ENCODE measurements at regions not wholly inside any gene's neighbourhood (a gene's known extent, or its start where the extent isn't known, plus 50 kb on each side); places are given as distances from the start of the nearest gene placed in this dataset.

DNA sequence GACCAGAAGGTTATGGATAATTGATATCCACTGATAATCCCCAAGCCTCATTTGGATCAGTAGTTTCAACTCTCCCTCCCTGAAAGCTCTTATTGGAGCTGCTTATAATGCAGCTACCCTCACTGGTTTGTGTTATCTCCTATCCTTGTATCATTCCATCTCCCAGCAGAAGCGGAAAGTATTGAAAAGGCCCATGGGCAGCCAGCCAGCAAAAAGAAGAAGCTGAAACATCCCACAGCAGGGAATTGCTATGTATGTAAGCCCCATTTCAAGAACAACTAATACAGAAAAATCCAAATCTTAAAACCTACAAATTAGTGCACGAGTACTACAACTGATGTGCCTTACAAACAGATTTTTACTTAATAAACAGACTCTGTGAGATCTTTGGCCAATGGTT, 269.0 kb upstream of the ECI2 start:
- no peak for FAIRE-seq
- no peak for DNase-seq (ENCODE audit: insufficient read length, low spot score)
- TF ChIP-seq, protein P1, sequence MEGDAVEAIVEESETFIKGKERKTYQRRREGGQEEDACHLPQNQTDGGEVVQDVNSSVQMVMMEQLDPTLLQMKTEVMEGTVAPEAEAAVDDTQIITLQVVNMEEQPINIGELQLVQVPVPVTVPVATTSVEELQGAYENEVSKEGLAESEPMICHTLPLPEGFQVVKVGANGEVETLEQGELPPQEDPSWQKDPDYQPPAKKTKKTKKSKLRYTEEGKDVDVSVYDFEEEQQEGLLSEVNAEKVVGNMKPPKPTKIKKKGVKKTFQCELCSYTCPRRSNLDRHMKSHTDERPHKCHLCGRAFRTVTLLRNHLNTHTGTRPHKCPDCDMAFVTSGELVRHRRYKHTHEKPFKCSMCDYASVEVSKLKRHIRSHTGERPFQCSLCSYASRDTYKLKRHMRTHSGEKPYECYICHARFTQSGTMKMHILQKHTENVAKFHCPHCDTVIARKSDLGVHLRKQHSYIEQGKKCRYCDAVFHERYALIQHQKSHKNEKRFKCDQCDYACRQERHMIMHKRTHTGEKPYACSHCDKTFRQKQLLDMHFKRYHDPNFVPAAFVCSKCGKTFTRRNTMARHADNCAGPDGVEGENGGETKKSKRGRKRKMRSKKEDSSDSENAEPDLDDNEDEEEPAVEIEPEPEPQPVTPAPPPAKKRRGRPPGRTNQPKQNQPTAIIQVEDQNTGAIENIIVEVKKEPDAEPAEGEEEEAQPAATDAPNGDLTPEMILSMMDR (IDR thresholded peaks at IDR 0.05; ENCODE audit: insufficient read depth, missing control alignments) = no peak

DNA sequence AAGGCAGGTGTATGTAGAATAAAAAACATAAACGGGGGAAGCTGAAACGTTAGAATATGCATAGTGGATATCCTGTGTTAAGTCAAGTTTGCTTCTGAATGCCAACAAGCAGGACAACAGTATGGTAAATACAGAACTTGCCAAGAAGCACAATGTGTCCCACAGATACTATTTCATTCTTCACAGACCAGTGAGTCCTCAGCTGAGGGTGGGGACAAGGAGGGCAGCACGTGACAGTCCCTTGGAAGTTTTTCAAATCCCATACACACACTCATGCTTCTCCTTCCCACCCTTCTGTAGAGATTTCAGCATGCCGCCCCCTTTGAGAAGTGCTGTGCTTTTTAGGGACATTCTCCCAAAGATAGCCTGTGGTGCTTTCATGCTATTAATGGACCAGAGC, 268.5 kb upstream of the ECI2 start:
- FAIRE-seq = no peak
- no peak for DNase-seq (ENCODE audit: insufficient read length, low spot score)
- TF ChIP-seq, protein P1 (IDR thresholded peaks at IDR 0.05; ENCODE audit: insufficient read depth, missing control alignments) = no peak

DNA sequence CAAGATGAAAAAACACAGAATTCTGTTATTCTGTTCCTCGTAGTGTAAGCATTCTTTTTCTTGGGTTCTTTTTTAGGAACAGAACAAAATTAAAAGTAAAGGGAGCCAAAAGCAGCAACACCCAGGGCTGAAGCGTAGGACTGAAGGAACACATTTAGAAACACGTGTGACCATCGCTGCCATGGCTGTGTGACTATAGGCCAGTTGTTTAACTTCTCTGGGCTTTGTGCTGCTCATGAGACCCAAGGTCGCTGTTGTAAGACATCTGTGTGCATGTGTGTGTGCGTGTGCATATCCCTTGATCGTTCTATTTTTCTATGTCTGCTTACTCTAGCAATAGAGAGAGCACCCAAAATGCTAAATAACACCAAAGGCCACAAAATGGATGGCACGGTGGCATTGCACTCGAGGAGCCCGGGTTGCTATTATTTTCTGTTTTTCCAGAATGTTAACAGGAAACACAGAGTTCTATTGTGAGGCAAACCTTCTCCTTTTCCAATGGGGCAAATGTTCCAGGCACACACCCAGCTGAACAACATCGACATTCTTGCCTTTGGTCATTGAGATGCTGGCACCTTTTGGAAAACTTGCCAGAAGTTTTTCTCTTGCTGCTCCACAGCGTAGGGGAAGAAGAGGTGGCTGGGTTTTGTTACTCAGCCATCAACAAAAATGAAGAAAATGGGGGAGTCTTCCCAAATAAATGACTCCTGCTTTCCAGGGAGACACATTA, 267.8 kb upstream of the ECI2 start:
- no peak for FAIRE-seq
- TF ChIP-seq, protein P1 (IDR thresholded peaks at IDR 0.05; ENCODE audit: insufficient read depth, missing control alignments) = no peak
- DNase-seq (ENCODE audit: insufficient read length, low spot score) = no peak

DNA sequence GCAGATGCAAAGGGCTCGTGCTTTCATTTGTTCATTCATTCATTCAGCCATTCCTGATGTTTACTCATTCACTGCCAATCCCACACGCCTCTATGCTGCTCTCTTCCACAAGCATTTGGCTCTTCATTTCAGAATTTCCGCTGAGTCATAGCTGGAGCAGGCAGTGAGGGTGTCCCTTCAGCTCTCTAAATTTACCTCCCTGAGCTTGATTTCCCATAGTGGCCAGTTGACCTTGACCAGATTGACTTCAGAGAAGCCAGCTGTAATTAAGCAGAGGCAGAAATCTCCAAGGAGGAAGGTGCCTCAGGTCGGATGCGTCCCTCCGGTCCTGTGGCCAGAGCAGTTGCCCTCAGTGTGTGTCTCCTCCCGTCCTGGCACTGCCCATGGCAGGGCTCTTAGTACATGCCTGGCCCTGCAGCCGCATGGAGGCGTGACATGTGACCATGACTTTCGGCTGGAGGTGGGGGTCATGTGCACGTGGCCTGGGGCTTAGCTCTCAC, 267.2 kb upstream of the ECI2 start:
- TF ChIP-seq, protein P1 (IDR thresholded peaks at IDR 0.05; ENCODE audit: insufficient read depth, missing control alignments) = no peak
- FAIRE-seq (no peak), DNase-seq (ENCODE audit: insufficient read length, low spot score) (no peak)

DNA sequence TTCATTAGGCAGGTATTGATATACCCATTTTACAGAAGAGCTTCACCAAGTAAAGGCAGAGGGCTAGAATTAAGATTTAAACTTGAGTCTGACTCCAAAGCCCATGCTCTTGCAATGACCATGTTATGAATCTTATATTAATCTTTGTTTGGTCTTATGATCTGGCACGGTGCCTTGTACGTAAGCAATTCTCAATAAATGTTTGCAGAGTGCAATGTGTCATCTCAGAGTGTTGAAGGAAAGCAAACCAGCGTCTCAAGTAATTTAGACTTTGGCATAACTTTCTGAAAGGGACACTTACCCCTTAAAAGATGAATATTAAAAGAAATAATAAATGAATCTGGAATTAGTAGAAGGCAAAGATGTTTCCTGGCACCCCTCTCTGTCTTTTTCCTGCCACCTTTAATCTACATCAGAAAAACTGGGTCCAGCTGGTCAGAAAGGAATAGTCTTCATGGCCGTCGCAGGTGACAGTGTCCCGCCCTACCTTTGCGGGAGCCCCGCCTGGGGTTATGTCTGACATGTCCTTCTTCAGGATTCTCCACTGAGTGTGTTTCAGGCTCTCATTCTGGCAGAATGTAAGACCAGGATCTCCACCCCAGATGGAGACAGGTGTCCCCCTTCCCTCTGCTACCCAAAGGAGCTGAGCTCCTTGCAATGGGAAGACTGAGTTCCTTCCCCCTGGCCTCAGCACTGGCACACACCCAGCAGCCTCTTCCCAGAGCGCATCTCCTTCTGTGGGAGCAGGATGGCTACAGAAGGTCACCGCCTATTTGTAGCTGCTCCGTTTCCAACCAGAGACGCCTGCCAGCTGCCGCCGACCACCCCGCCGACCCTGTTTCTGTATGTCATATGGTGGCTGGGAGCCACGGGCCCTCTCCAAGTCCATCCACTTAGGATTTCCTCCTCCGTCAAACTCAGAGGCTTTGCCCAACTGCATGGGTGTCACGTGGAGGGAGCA, 266.3 kb upstream of the ECI2 start:
- DNase-seq (ENCODE audit: insufficient read length, low spot score) (no peak), FAIRE-seq (no peak)
- TF ChIP-seq, protein P1 (IDR thresholded peaks at IDR 0.05; ENCODE audit: insufficient read depth, missing control alignments) = no peak

DNA sequence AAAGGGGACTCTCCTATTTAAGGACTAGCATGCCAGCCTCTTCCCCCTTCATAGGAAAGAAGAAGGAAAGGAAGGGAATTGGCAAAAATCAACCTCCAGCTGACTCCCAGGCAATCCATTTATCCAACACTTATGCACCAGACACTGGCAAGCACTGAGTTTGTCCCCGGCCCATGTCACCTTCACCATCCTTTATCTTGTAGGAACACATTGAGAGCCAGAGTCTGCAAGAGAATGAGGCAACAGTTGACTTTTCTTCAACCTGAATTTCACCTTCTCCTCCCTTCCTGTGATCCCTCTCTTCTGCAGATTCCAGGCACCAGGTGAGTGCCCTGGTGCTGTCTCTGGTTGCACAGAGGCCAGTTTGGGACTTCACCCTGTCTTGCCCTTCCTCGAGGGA, 264.3 kb upstream of the ECI2 start:
- no peak for FAIRE-seq
- DNase-seq (ENCODE audit: insufficient read length, low spot score) = no peak
- TF ChIP-seq, protein P1 (IDR thresholded peaks at IDR 0.05; ENCODE audit: insufficient read depth, missing control alignments) = no peak

Data from D721Med (cell line).